Loucy (cell line): ENCODE measurements at regions not wholly inside any gene's neighbourhood (a gene's known extent, or its start where the extent isn't known, plus 50 kb on each side); places are given as distances from the start of the nearest gene placed in this dataset.
"Not testable (repeated sequence)": the region's sequence is repeated elsewhere in the genome, so short reads cannot be mapped to it uniquely, and the experiment has no call there.

Experiments used
- H2AFZ ChIP-seq: fragments of 200-600 bp; sonication (generic); 2 replicates; pipeline ENCODE4 v1.6.0; 2016; ENCODE audit warnings: antibody characterized with exemption, mild to moderate bottlenecking, low read length, moderate library complexity
- H3F3A ChIP-seq: fragments of 200-600 bp; 2 replicates; pipeline ENCODE4 v1.6.0; 2016; ENCODE audit warnings: antibody characterized with exemption, low read depth, mild to moderate bottlenecking
- H3K27me3 ChIP-seq: fragments of 200-600 bp; sonication (generic); 2 replicates; pipeline ENCODE4 v1.6.1; 2014; ENCODE audit warnings: low read length, mild to moderate bottlenecking; ENCODE audit not compliant: insufficient read depth, poor library complexity, severe bottlenecking
- H3K36me3 ChIP-seq: fragments of 200-600 bp; sonication (generic); 2 replicates; pipeline ENCODE4 v1.6.1; 2016; ENCODE audit warnings: low read length; ENCODE audit not compliant: insufficient read depth
- H3K4me1 ChIP-seq: fragments of 200-600 bp; sonication (generic); 2 replicates; pipeline ENCODE4 v1.5.1; 2014; ENCODE audit warnings: low read length, mild to moderate bottlenecking; ENCODE audit not compliant: insufficient read depth, poor library complexity, severe bottlenecking
- H3K4me2 ChIP-seq: fragments of 200-600 bp; sonication (generic); 2 replicates; pipeline ENCODE4 v1.6.0; 2014; ENCODE audit warnings: antibody characterized with exemption, low read length, low read depth, mild to moderate bottlenecking; ENCODE audit not compliant: poor library complexity, severe bottlenecking
- H3K4me3 ChIP-seq: fragments of 200-600 bp; sonication (generic); 2 replicates; pipeline ENCODE4 v1.5.1; 2014; ENCODE audit warnings: low read length, mild to moderate bottlenecking, mixed read lengths; ENCODE audit not compliant: poor library complexity, severe bottlenecking
- H3K79me2 ChIP-seq: fragments of 200-600 bp; sonication (generic); 2 replicates; pipeline ENCODE4 v1.6.1; 2014; ENCODE audit warnings: low read length; ENCODE audit not compliant: insufficient read depth
- H3K9ac ChIP-seq: fragments of 200-600 bp; sonication (generic); 2 replicates; pipeline ENCODE4 v1.6.0; 2014; ENCODE audit warnings: mild to moderate bottlenecking, low read depth, low read length, moderate library complexity; ENCODE audit not compliant: poor library complexity, severe bottlenecking
- H3K9me2 ChIP-seq: fragments of 200-600 bp; sonication (generic); replicated peaks from 2 replicates; pipeline ENCODE4 v1.6.1; 2016; ENCODE audit warnings: low read depth, low read length, mixed read lengths
- H3K9me3 ChIP-seq: fragments of 200-600 bp; sonication (generic); 2 replicates; pipeline ENCODE4 v1.6.1; 2014; ENCODE audit warnings: mild to moderate bottlenecking, antibody characterized with exemption, low read length, low read depth; ENCODE audit not compliant: insufficient read depth
- H4K20me1 ChIP-seq: fragments of 200-600 bp; sonication (generic); 2 replicates; pipeline ENCODE4 v1.6.0; 2014; ENCODE audit warnings: antibody characterized with exemption, low read length, mild to moderate bottlenecking; ENCODE audit not compliant: insufficient read depth, poor library complexity, severe bottlenecking
- EZH2phosphoT487 ChIP-seq: fragments of 200-600 bp; IDR thresholded peaks from 2 replicates; pipeline ENCODE4 v1.6.1; 2018; ENCODE audit warnings: antibody characterized with exemption, mild to moderate bottlenecking, moderate library complexity, borderline replicate concordance
- TF ChIP-seq, protein P1 (sequence below): fragments of 200-600 bp; sonication (generic); conservative IDR thresholded peaks from 2 replicates; pipeline ENCODE4 v1.5.1; 2014; ENCODE audit warnings: mild to moderate bottlenecking, antibody characterized with exemption, low read length

DNA sequence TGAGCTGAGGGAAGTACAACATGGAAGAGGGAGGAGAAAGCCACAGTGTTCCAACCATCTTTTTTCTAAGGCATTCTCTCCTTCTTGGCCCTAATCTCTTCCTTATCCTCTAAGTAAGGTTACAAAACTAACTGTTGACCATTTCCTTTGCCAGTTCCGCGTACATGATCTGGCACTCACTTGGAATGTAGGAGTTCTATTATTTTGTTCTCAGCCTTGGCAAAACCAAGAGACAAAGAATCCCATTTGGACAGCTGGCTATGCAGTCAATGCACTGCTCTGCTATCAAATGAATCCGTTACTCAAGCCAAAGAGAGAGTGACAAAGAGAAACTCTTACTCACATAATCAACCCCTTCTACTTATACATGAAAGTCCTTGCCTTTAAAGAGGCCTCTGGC lies 410.3 kb downstream of the DTWD2 start:
- TF ChIP-seq, protein P1, sequence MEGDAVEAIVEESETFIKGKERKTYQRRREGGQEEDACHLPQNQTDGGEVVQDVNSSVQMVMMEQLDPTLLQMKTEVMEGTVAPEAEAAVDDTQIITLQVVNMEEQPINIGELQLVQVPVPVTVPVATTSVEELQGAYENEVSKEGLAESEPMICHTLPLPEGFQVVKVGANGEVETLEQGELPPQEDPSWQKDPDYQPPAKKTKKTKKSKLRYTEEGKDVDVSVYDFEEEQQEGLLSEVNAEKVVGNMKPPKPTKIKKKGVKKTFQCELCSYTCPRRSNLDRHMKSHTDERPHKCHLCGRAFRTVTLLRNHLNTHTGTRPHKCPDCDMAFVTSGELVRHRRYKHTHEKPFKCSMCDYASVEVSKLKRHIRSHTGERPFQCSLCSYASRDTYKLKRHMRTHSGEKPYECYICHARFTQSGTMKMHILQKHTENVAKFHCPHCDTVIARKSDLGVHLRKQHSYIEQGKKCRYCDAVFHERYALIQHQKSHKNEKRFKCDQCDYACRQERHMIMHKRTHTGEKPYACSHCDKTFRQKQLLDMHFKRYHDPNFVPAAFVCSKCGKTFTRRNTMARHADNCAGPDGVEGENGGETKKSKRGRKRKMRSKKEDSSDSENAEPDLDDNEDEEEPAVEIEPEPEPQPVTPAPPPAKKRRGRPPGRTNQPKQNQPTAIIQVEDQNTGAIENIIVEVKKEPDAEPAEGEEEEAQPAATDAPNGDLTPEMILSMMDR: no peak
- TF ChIP-seq EZH2phosphoT487: no peak
- Histone ChIP-seq H3K27me3 (no peaks in the 10 kb centered on the region), H3F3A (no peaks in the 10 kb centered on the region), H4K20me1 (no peaks in the 10 kb centered on the region), H3K9me3 (no peaks in the 10 kb centered on the region), H3K36me3 (no peaks in the 10 kb centered on the region), H3K79me2 (no peaks in the 10 kb centered on the region), H3K4me2 (no peak overlapping the region), H3K9ac (no peak overlapping the region), H3K9me2 (no peaks in the 10 kb centered on the region), H2AFZ (no peak overlapping the region), H3K4me3 (no peak overlapping the region), H3K4me1 (no peaks in the 10 kb centered on the region)

DNA sequence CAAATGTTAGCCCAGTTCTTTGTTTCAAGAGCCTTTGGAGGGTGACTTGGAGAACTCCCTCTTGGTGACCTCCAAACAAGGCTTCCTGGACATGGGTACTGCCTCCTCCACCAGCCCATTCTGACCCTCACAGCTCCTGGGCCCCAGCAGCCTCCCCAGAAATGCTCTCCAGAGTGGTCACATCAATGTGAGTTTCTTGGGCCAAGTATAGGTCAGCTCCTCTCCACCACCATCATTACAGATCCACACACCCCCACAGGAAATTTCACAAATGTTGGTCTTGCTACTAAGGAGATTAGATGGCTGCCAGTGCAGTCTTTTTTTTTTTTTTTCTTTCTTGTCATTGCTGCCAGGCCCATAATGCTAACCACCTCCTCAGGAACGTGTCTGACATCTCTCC lies 410.7 kb downstream of the DTWD2 start:
- TF ChIP-seq EZH2phosphoT487: no peak
- TF ChIP-seq, protein P1: no peak
- Histone ChIP-seq H3K9me2 (no peaks in the 10 kb centered on the region), H2AFZ (no peak overlapping the region), H3K27me3 (no peaks in the 10 kb centered on the region), H3K9ac (no peak overlapping the region), H3F3A (no peaks in the 10 kb centered on the region), H4K20me1 (no peaks in the 10 kb centered on the region), H3K36me3 (no peaks in the 10 kb centered on the region), H3K9me3 (no peaks in the 10 kb centered on the region), H3K4me2 (no peak overlapping the region), H3K4me1 (no peaks in the 10 kb centered on the region), H3K79me2 (no peaks in the 10 kb centered on the region), H3K4me3 (no peak overlapping the region)

DNA sequence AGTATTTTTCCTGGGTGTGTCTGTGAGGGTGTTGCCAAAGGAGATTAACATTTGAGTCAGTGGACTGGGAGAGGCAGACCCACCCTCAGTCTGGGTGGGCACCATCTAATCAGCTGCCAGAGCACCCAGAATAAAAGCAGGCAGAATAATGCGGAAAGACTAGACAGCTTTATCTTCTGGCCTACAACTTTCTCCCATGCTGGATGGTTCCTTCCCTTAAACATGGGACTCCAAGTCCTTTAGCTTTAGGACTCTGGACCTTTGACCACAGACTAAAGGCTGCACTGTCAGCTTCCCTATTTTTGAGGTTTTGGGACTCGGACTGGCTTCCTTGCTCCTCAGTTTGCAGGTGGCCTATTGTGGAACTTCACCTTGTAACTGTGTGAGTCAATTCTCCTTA lies 418.1 kb downstream of the DTWD2 start:
- not testable (repeated sequence) for H3K4me1 ChIP-seq, H3K9ac ChIP-seq, H2AFZ ChIP-seq, H3K36me3 ChIP-seq, H3K9me3 ChIP-seq, H3K79me2 ChIP-seq, H3K4me3 ChIP-seq, H3K4me2 ChIP-seq, H3K27me3 ChIP-seq, H3F3A ChIP-seq, H3K9me2 ChIP-seq, H4K20me1 ChIP-seq

DNA sequence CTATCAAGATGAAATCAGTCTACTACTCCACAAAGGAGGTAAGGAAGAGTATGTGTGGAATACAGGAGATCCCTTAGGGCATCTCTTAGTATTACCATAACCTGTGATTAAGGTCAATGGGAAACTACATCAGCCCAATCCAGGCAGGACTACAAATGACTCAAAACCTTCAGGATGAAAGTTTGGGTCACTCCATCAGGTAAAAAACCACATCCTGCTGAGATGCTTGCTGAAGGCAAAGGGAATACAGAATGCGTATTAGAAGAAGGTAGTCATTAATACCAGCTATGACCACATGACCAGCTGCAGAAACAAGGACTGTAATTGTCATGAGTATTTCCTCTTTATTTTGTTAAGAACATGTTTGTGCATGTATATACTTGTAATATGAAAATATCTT lies 418.8 kb downstream of the DTWD2 start:
- not testable (repeated sequence) for H3K27me3 ChIP-seq, H2AFZ ChIP-seq, H3K4me1 ChIP-seq, H3K9ac ChIP-seq, H3K4me2 ChIP-seq, H3K79me2 ChIP-seq, H3K9me2 ChIP-seq, H3F3A ChIP-seq, H3K36me3 ChIP-seq, H4K20me1 ChIP-seq, H3K9me3 ChIP-seq, H3K4me3 ChIP-seq
